BLaER1 treated with 17β-estradiol and CSF1 and Interleukin-3, amounts not matched to agents 10 nM and 100 nM (cell line): ENCODE measurements at regions not wholly inside any gene's neighbourhood (a gene's known extent, or its start where the extent isn't known, plus 50 kb on each side); places are given as distances from the start of the nearest gene placed in this dataset.

Source experiments
- H3K27ac ChIP-seq, 11 experiments: shearing (Covaris generic); formaldehyde crosslinking; 2 replicates each; pipeline ENCODE4 v1.8.1; 2022
- H3K27me3 ChIP-seq, 11 experiments: shearing (Covaris generic); formaldehyde crosslinking; 2 replicates each; pipeline ENCODE4 v1.8.1; 2022
- H3K36me3 ChIP-seq, 11 experiments: shearing (Covaris generic); formaldehyde crosslinking; 2 replicates each; pipeline ENCODE4 v1.8.1; 2022
- H3K4me1 ChIP-seq, 10 experiments: shearing (Covaris generic); formaldehyde crosslinking; 2 replicates each; pipeline ENCODE4 v1.8.1; 2022
- H3K4me2 ChIP-seq, 11 experiments: shearing (Covaris generic); formaldehyde crosslinking; 2 replicates each; pipeline ENCODE4 v1.8.1; 2022
- H3K4me3 ChIP-seq, 10 experiments: shearing (Covaris generic); formaldehyde crosslinking; 2 replicates each; pipeline ENCODE4 v1.8.1; 2022
- H3K9ac ChIP-seq, 11 experiments: shearing (Covaris generic); formaldehyde crosslinking; 2 replicates each; pipeline ENCODE4 v1.8.1; 2022
- H3K9me3 ChIP-seq, 11 experiments: shearing (Covaris generic); formaldehyde crosslinking; replicated peaks in 1 of 11; 2 replicates each; pipeline ENCODE4 v1.8.1; 2022
- H4K20me1 ChIP-seq, 11 experiments: shearing (Covaris generic); formaldehyde crosslinking; 2 replicates each; pipeline ENCODE4 v1.8.1; 2022
- Cebpa-rat ChIP-seq, 11 experiments: shearing (Covaris generic); IDR thresholded peaks; 2 replicates each; pipeline ENCODE4 v1.8.1; 2022

- H4K20me1 ChIP-seq: no peaks in the 10 kb centered on the region
- peaks cover 0 to 14% (median 5%) of the 10 kb centered on the region in 10 experiments; a peak in 8 of 20 replicates for H3K4me1 ChIP-seq
- H3K4me3 ChIP-seq: no peak overlapping the region
Measured at GRCh38 chr1:81702903-81703302, 97.8 kb upstream of the ADGRL2 start.

DNA sequence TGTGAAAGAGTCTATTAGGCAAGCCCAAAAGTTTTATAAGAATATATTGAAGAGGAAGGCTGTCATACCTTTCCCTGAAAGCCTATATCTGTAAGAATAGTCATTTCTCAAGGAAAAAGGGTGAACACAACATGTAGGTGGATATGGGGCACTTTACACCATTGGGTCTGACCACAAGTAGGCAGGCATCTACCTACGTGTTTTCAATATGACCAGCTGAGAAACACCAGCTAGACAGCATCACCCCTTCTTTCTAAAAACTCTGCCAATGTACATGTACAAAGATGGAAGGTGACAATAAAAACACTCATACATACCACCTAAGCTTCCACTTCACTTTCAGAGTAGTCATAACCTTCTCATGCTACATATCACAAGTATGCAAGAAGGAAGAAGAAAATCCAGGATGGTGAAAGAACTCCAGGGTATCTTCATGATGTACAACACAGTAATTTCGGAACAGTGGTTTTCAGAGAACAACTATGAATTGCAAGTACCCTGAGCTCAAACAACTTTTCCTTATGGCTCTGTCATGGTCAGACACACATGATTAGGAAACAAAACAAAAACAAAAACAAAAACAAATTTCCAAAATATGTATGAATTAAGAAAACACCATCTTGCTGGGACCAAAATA is 98.5 kb upstream of the ADGRL2 start:
- no peak overlapping the region for H3K4me3 ChIP-seq
- TF ChIP-seq Cebpa-rat (IDR thresholded peaks at IDR 0.05): no peak
- no peak overlapping the region for H3K27ac ChIP-seq
- H3K27me3 ChIP-seq: no peaks in the 10 kb centered on the region
- H3K4me2 ChIP-seq: no peak overlapping the region
- no peaks in the 10 kb centered on the region for H3K36me3 ChIP-seq
- no peak overlapping the region for H3K9ac ChIP-seq
- H4K20me1 ChIP-seq: no peaks in the 10 kb centered on the region
- peaks cover 0 to 14% (median 5%) of the 10 kb centered on the region in 10 experiments; a peak in 8 of 20 replicates for H3K4me1 ChIP-seq
- no peaks in the 10 kb centered on the region for H3K9me3 ChIP-seq

More at GRCh38 chr1:81702903-81703302, 97.8 kb upstream of the ADGRL2 start:
- no peak overlapping the region for H3K9ac ChIP-seq
- TF ChIP-seq Cebpa-rat (IDR thresholded peaks at IDR 0.05): no peak
- H3K27me3 ChIP-seq: no peaks in the 10 kb centered on the region
- H3K9me3 ChIP-seq: no peaks in the 10 kb centered on the region
- no peak overlapping the region for H3K27ac ChIP-seq
- H3K36me3 ChIP-seq: no peaks in the 10 kb centered on the region
- peak overlapping the region in 2 of 11 experiments; percentile 6 to 36; a peak in 2 of 22 replicates for H3K4me2 ChIP-seq

DNA sequence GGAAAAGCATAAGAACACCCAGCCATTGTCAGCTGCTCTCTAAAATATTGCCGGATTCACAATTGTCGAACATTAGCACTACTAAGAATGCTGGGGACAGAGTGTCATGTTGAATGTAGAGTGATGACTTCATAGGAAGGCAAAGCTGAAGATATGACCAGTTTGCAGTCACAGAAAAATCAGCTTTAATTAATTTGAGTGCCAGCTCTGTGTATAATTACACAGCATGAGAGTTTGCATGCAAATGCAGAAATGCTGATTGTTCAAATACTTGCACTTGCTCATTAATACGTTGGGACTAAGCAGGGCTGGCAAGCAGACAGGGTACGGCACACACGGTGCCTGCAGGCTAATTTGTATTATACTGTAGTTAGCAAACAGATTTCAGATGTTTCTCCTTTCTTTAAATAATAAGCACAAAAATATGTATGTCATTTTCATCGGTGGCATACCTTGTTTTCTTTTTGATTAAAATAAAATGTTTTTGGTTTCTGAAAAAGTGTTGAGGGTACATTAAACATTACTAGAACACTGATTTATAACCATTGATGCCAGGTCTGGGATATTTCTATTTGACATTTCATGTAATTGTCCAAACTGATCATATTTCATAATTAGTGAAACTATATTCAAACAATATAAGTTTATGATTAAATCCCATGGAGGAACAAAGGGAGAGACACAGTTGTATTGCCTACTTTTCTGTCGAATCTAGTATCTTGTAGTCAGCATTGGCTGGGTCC is 99.8 kb upstream of the ADGRL2 start:
- Histone ChIP-seq H3K27me3 (no peaks in the 10 kb centered on the region), H3K4me1 (peaks cover 0 to 14% (median 5%) of the 10 kb centered on the region in 10 experiments; a peak in 8 of 20 replicates), H4K20me1 (no peaks in the 10 kb centered on the region), H3K4me2 (no peak overlapping the region), H3K27ac (no peak overlapping the region), H3K9ac (no peak overlapping the region), H3K36me3 (no peaks in the 10 kb centered on the region), H3K9me3 (no peaks in the 10 kb centered on the region), H3K4me3 (no peak overlapping the region)
- no peak for TF ChIP-seq Cebpa-rat (IDR thresholded peaks at IDR 0.05)

DNA sequence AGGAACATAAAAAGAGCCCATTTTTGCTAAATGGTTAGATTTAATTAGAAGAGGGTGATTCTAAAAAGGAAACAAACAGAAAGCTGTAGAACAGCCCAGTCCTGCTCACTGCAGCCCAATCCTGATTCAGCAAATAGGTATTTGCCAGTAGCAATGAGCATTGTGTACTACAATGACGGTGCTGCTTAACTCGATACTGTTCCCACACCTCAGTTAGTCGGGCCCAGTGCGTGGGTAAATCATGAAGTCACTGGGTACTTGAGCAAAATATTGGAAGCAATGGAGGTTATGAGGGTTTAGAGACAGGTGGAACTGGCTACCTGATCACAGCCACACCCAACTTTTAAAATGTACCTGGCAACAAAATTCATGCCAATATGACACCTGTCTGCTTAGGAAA is 101.5 kb upstream of the ADGRL2 start:
- TF ChIP-seq Cebpa-rat (IDR thresholded peaks at IDR 0.05): no peak
- H3K9ac ChIP-seq: no peak overlapping the region
- no peaks in the 10 kb centered on the region for H4K20me1 ChIP-seq
- no peak overlapping the region for H3K4me3 ChIP-seq
- no peaks in the 10 kb centered on the region for H3K9me3 ChIP-seq
- no peak overlapping the region for H3K4me2 ChIP-seq
- no peak overlapping the region for H3K27ac ChIP-seq
- peaks cover 0 to 13% (median 5%) of the 10 kb centered on the region in 10 experiments; a peak in 8 of 20 replicates for H3K4me1 ChIP-seq
- H3K27me3 ChIP-seq: no peaks in the 10 kb centered on the region
- H3K36me3 ChIP-seq: no peaks in the 10 kb centered on the region

GRCh38 chr1:81695741-81696140 is 105.0 kb upstream of the ADGRL2 start:
- H3K9me3 ChIP-seq: no peaks in the 10 kb centered on the region
- no peak overlapping the region for H3K9ac ChIP-seq
- TF ChIP-seq Cebpa-rat (IDR thresholded peaks at IDR 0.05): no peak
- no peaks in the 10 kb centered on the region for H3K36me3 ChIP-seq
- no peak overlapping the region for H3K4me3 ChIP-seq
- no peaks in the 10 kb centered on the region for H3K27me3 ChIP-seq
- H4K20me1 ChIP-seq: no peaks in the 10 kb centered on the region
- H3K4me2 ChIP-seq: no peak overlapping the region
- no peaks in the 10 kb centered on the region for H3K4me1 ChIP-seq
- no peak overlapping the region for H3K27ac ChIP-seq

- Histone ChIP-seq H3K4me1 (no peaks in the 10 kb centered on the region), H3K9ac (no peak overlapping the region), H3K36me3 (no peaks in the 10 kb centered on the region), H3K9me3 (no peaks in the 10 kb centered on the region), H3K27me3 (no peaks in the 10 kb centered on the region), H3K4me2 (no peak overlapping the region), H4K20me1 (no peaks in the 10 kb centered on the region), H3K27ac (no peak overlapping the region), H3K4me3 (no peak overlapping the region)
- TF ChIP-seq Cebpa-rat (IDR thresholded peaks at IDR 0.05): no peak
Measured at GRCh38 chr1:81693316-81693715, 107.4 kb upstream of the ADGRL2 start.

- no peaks in the 10 kb centered on the region; a peak in 1 of 22 replicates for H3K9me3 ChIP-seq
- H3K9ac ChIP-seq: no peak overlapping the region
- no peak overlapping the region for H3K4me2 ChIP-seq
- no peaks in the 10 kb centered on the region for H3K36me3 ChIP-seq
- H3K4me3 ChIP-seq: no peak overlapping the region
- no peaks in the 10 kb centered on the region for H3K27me3 ChIP-seq
- no peaks in the 10 kb centered on the region for H4K20me1 ChIP-seq
- no peak overlapping the region for H3K27ac ChIP-seq
- TF ChIP-seq Cebpa-rat (IDR thresholded peaks at IDR 0.05): no peak
- H3K4me1 ChIP-seq: no peaks in the 10 kb centered on the region
Measured at GRCh38 chr1:81690676-81691453, 109.9 kb upstream of the ADGRL2 start.

DNA sequence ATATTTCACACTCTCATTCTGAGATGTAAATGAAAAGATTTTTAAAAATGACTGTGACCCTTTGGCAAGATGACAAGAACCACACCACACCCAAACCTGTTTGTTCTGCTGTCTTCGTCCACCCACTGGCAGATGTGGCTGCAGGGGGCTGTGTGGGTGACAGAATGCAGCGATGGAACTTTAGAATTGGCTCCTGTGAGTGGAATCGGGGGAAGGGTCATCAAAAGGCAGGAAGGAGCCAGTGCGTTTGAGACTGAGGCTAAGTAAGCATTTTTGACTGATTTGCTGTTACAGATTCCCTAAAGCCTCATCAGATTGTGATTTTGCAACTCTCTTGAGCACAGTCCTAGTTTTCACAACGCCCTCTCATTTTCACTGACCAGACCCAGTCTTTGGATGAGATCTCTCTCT is 111.2 kb upstream of the ADGRL2 start:
- Histone ChIP-seq H3K9ac (no peak overlapping the region), H3K27me3 (no peaks in the 10 kb centered on the region), H3K4me3 (no peak overlapping the region), H3K4me2 (no peak overlapping the region), H4K20me1 (no peaks in the 10 kb centered on the region), H3K27ac (no peak overlapping the region), H3K9me3 (peaks cover 0 to under 1% (median 0%) of the 10 kb centered on the region in 11 experiments; a peak in 3 of 22 replicates), H3K4me1 (no peaks in the 10 kb centered on the region), H3K36me3 (no peaks in the 10 kb centered on the region)
- no peak for TF ChIP-seq Cebpa-rat (IDR thresholded peaks at IDR 0.05)

DNA sequence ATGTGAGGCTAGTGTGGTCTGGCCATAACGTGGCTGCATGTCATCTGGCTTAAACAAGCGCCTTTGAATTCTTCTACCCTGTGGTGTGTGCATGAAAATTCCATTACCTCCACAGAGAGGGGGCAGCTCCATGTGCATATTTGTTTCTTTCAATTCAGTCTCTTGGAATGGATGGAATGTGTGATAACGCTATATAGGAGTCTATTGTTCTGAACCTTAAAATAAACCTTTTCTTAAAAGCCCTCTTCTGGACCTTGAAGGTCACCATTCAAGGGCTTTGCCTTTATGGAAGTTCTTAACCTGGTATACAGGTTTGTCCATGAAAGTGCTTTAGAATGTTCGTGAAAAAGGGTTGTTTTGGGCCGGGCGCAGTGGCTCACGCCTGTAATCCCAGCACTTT is 118.2 kb upstream of the ADGRL2 start:
- H3K27me3 ChIP-seq: no peaks in the 10 kb centered on the region
- peak overlapping the region in 7 of 11 experiments; percentile 25 to 64 (median 51); a peak in 9 of 22 replicates for H3K4me2 ChIP-seq
- H3K9ac ChIP-seq: no peak overlapping the region
- peaks cover 0 to 34% (median 28%) of the 10 kb centered on the region in 10 experiments; a peak in 14 of 20 replicates for H3K4me1 ChIP-seq
- no peak overlapping the region for H3K4me3 ChIP-seq
- H3K27ac ChIP-seq: 0 out of 22 replicates have a peak overlapping the region, but pooled peaks of 1 of the 11 experiments have one; percentile 25
- no peak for TF ChIP-seq Cebpa-rat (IDR thresholded peaks at IDR 0.05)
- no peaks in the 10 kb centered on the region for H4K20me1 ChIP-seq
- H3K36me3 ChIP-seq: no peaks in the 10 kb centered on the region
- peaks cover 0 to 3% (median 0%) of the 10 kb centered on the region in 11 experiments; a peak in 2 of 22 replicates for H3K9me3 ChIP-seq
